COR-L47 (cell line): ENCODE measurements at regions not wholly inside any gene's neighbourhood (a gene's known extent, or its start where the extent isn't known, plus 50 kb on each side); places are given as distances from the start of the nearest gene placed in this dataset.

Experiments
- DNase-seq: peaks from one replicate; lab custom pipeline; 2025; lab: John Stamatoyannopoulos, UW

- DNase-seq = no peak
These were observed 291.4 kb downstream of the SEC14L1 start for GRCh38 chr17:77432034-77432661.

DNA sequence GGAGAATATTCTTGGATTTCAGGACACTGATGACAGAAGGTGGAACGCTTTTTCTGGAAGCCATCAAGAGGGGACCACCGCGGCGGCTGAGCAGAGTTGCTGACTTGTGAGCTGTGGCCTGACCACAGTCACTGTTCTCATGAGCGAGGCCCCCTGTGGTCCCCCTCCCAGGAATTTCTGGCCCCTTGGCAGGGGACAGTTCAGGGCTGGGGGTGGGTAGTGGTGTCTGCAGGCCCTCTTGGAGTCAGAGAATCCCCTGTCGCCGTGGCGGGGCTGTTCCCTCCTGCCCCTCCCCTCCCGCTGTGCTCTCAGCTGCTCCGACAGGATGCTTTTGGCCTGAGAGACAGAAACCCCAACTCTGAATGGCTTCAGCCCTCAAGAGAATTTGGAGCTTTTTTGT, 292.0 kb downstream of the SEC14L1 start:
- DNase-seq = no peak

- no peak for DNase-seq
These were observed 292.8 kb downstream of the SEC14L1 start for GRCh38 chr17:77433385-77434135.

DNA sequence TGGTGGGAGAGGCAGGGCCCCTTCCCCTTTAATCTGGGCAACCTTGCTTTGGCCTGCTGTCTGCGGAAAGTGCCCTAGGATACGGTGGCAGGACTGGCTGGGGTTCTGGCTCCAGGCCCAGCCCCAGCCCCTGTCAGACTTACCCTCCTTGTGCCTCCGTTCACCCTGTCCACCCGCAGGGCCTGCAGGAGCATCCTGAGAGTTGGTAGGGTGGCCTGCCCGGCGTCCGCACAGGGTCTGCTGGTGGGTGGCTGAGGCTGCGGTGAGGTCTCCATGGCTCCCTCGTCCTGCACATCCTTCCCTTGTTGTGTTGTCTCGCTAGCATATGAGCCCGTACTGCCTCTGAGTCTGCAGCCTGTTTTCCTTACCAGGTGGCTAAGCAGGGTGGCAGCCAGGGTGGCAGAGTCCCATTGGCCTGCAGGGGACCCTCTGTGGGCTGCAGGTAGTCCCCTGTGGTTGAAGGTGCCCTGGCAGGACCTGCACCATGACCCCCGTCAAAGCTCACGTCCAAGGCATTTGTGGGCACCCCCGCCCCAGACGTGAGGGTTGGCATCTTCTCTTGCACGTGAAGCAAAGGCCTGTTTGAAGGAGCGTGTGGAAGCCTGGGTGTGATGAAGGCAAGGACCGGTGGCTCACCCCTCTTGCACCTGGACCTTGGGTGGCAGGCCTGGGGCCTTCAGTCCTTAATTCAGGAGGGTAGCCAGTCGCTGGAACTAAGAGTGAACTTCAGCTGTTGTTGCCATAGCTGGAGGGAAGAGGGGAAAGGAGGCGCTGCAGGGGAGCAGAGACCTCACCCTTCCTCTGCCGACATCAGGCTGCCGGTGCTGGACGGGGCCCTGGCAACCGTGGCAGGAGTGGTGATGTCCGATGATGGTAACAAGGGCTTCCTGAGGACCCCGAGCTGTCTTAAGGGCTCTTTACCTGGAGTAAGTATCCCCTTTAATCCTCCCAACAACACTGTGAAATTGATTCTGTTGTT, 293.7 kb downstream of the SEC14L1 start:
- DNase-seq = no peak

DNA sequence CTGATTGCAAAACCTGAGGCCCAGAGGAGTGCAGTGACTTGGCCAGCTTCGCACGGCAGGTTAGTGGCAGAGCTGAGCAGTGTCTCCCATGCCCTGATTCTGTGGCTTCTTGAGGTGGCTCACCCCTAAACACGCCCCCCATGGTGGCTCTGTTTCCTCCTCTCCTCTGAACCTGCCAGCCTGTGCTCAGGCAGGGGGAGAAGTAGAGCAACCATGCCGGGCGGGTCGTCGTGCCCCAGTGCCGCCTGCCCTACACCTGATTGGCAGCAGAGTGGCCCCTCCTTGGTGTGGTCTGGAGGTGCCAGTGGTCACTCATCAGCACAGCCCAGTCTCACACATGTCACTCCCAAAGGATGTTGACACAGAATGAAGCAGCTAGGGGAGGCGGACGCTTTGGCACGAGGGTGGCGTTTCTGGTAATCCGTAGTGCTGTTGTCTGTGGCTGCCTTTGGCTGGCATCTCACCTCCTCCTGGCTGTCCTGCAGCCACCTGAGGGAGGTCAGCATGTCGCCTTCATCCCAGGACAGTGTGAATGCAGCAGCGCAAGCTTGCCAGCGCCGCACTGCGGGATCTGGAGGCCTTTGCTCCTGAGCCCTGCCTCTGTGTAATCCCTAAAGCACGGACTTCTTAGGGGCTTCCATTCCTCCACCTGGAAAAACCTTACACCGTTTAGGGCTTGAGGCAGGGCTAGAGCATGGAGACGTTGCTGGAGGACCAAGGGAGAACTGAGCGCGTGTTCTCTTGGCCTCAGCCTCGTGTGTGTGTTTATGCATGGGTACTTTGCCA, 294.7 kb downstream of the SEC14L1 start:
- no peak for DNase-seq

DNA sequence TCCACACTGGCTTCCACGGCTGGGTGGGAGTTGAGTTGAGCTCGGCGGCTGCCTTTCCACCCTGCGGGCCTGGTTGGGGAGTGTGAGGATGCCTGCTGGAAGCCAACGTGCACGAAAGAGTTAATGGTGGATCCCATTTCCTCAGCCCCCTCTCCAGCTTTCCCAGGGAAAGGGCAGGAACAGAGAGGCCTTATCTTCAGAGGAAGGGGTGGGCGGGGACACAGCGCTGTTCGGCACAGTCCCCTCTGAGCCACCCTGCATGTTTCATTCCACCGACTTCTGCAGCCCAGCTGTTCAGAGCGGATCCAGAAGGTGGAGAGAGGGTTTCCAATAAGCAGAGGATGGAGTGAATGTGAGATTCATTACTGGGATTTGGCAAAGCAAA, 295.3 kb downstream of the SEC14L1 start:
- no peak for DNase-seq

GRCh38 chr17:77436481-77436880, 295.7 kb downstream of the SEC14L1 start:
- no peak for DNase-seq

- no peak for DNase-seq
These were observed 296.2 kb downstream of the SEC14L1 start for GRCh38 chr17:77437017-77437416.

GRCh38 chr17:77437747-77438146, 297.0 kb downstream of the SEC14L1 start:
- no peak for DNase-seq

- DNase-seq = no peak
These were observed 297.7 kb downstream of the SEC14L1 start for GRCh38 chr17:77438241-77439188.

GRCh38 chr17:77439189-77440018, 298.6 kb downstream of the SEC14L1 start:
- DNase-seq = no peak

- DNase-seq = no peak
These were observed 299.8 kb downstream of the SEC14L1 start for GRCh38 chr17:77440560-77440981.

GRCh38 chr17:77441130-77441920, 300.6 kb downstream of the SEC14L1 start:
- no peak for DNase-seq

DNA sequence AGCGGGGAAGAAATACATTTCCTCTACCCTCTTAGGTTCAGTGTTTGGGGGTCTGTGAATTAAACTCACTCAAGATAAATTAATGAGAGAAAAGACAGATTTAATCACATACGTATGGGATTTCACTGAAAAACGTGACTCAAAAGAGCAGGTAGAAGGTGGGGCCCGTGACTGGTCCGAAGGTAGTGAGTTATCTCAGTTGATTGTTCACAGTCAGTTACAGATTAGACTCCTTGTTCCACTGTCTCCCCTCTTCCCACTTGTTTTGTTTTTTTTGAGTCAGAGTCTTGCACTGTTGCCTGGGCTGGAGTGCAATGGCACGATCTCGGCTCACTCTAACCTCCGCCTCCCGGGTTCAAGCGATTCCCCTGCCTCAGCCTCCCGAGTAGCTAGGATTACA, 301.2 kb downstream of the SEC14L1 start:
- DNase-seq = no peak

- no peak for DNase-seq
These were observed 302.4 kb downstream of the SEC14L1 start for GRCh38 chr17:77442976-77443747.

DNA sequence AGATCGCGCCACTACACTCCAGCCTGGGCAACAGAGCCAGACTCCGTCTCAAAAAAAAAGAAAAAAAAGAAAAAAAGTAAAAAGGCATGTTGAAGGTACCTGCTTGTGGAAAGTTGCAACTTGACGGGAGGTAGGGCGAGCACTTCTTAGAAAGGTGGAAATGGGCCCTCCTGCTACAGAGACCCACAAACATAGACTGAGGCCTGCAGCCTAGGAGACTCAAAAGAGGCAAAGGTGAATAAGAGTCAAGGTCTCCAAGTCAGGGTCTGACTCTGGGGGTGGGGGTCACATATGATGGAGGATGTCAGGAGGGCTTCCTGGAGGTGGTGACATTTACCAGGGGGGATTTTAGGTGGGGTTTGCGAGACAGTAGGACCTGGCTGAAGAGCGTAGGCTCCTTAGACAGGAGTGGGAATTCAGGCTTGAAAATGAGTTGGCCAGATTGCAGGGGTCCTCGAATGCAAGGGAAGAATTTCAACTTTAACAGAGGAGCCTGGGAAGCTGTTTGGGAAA, 303.0 kb downstream of the SEC14L1 start:
- DNase-seq = no peak

GRCh38 chr17:77444628-77444983, 303.8 kb downstream of the SEC14L1 start:
- no peak for DNase-seq
